OCI-LY7 (cell line): ENCODE measurements at regions not wholly inside any gene's neighbourhood (a gene's known extent, or its start where the extent isn't known, plus 50 kb on each side); places are given as distances from the start of the nearest gene placed in this dataset.

Experiments
- BruUV-seq: library from RNA; stranded (reverse); fragments of 400-500 nt; replicated peaks from 2 replicates; lab custom pipeline; 2021; lab: Mats Ljungman, UMichigan
- CTCF ChIA-PET: fragments of 300-600 bp; sonication (Branson Sonifier 250); formaldehyde crosslinking; loops from one replicate; lab custom pipeline; 2022; ENCODE audit warnings: antibody characterized with exemption; ENCODE audit not compliant: unreplicated experiment; lab: Charles Lee
- POLR2A ChIA-PET: fragments of 300-600 bp; sonication (Branson Sonifier 250); formaldehyde crosslinking; loops from one replicate; lab custom pipeline; 2022; ENCODE audit warnings: antibody characterized with exemption; lab: Charles Lee
- DNase-seq: peaks from one replicate; pipeline ENCODE4 v3.0.0-alpha.2; 2015; ENCODE audit warnings: low spot score
- H2AFZ ChIP-seq: fragments of 200-600 bp; sonication (generic), shearing (Covaris generic); 2 replicates; pipeline ENCODE4 v1.6.1; 2014; ENCODE audit warnings: mild to moderate bottlenecking, antibody characterized with exemption, low read length, moderate library complexity
- H3K27ac ChIP-seq: fragments of 200-600 bp; sonication (generic); 2 replicates; pipeline ENCODE4 v1.5.1; 2014; ENCODE audit warnings: mixed run types, low read depth, mild to moderate bottlenecking, moderate library complexity, low read length, inconsistent platforms; ENCODE audit not compliant: poor library complexity, severe bottlenecking
- H3K36me3 ChIP-seq: fragments of 200-600 bp; sonication (generic); 2 replicates; pipeline ENCODE4 v1.6.1; 2014; ENCODE audit warnings: mild to moderate bottlenecking, antibody characterized with exemption, low read length, moderate library complexity, mixed read lengths; ENCODE audit not compliant: insufficient read depth
- H3K4me1 ChIP-seq: fragments of 200-600 bp; sonication (generic); 2 replicates; pipeline ENCODE4 v1.5.1; 2014; ENCODE audit warnings: mild to moderate bottlenecking, low read length; ENCODE audit not compliant: insufficient read depth, poor library complexity, severe bottlenecking
- H3K4me2 ChIP-seq: fragments of 200-600 bp; sonication (generic); 2 replicates; pipeline ENCODE4 v1.6.1; 2014; ENCODE audit warnings: mild to moderate bottlenecking, low read length
- H3K4me3 ChIP-seq: fragments of 200-600 bp; sonication (generic); 2 replicates; pipeline ENCODE4 v1.5.1; 2014; ENCODE audit warnings: mild to moderate bottlenecking, low read depth, low read length; ENCODE audit not compliant: poor library complexity, severe bottlenecking
- H3K79me2 ChIP-seq: fragments of 200-600 bp; sonication (generic); 2 replicates; pipeline ENCODE4 v1.6.1; 2016; ENCODE audit warnings: low read depth, mild to moderate bottlenecking, low read length, moderate library complexity, mixed read lengths; ENCODE audit not compliant: insufficient read depth
- H3K9me2 ChIP-seq: fragments of 200-600 bp; sonication (generic); 2 replicates; pipeline ENCODE4 v1.6.1; 2016; ENCODE audit warnings: mild to moderate bottlenecking, low read length, mixed read lengths; ENCODE audit not compliant: insufficient read depth
- H3K9me3 ChIP-seq: fragments of 200-600 bp; sonication (generic); 2 replicates; pipeline ENCODE4 v1.6.1; 2014; ENCODE audit warnings: mild to moderate bottlenecking, mixed run types, low read length, mixed read lengths
- H4K20me1 ChIP-seq: fragments of 200-600 bp; sonication (generic); 2 replicates; pipeline ENCODE4 v1.6.1; 2014; ENCODE audit warnings: mild to moderate bottlenecking, antibody characterized with exemption, low read length, moderate library complexity, mixed read lengths; ENCODE audit not compliant: insufficient read depth
- EZH2phosphoT487 ChIP-seq: fragments of 200-600 bp; sonication (generic); IDR thresholded peaks from 2 replicates; pipeline ENCODE4 v1.6.1; 2018; ENCODE audit warnings: low read depth, borderline replicate concordance, mild to moderate bottlenecking, mixed run types, antibody characterized with exemption, low read length, moderate library complexity, mixed read lengths
- intact Hi-C: fragments of 100-400 bp; cut with micrococcal nuclease; formaldehyde crosslinking; loops from one replicate; pipeline ENCODE4 v1.10.0; 2022; ENCODE audit not compliant: unreplicated experiment
- TF ChIP-seq, protein P1 (sequence below): fragments of 200-600 bp; sonication (generic); conservative IDR thresholded peaks from 2 replicates; pipeline ENCODE4 v1.5.1; 2014; ENCODE audit warnings: mild to moderate bottlenecking, antibody characterized with exemption, low read length, moderate library complexity, mixed read lengths

DNA sequence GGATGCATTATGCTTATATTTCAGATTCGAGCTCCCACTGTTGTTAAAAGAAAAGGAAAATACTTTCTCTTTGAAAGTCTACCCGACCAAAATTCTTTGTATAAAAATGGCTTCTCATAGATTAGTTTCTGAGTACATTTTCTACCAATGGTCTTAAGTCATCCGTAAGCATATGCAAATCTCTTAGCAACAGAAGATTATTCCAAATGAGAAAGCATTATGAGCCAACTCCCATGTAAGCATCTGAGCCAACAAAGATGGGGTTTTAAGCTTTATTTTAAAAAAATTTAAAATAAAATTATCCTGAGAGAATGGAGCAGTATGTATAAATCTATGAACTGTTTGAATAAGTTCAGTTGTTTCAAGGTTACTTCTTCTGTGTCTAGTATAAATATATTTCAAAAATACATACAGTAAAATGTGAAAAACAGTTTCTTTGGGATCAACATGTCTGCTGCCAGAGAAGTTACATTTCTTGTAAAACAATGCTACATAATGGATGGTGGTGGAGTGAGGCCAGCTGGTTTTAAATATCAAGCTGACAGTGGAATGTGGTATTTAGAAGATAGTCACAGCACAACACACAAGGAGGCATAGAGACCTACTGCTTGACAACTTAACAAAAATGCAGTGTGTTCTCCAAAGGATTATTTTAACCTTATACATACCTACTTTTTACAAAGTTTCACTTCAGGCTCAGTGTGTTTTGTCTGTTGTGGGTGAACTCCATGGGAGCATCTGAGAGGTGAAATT lies 199.5 kb upstream of the DIPK2B start:
- CTCF ChIA-PET = no interaction called here

DNA sequence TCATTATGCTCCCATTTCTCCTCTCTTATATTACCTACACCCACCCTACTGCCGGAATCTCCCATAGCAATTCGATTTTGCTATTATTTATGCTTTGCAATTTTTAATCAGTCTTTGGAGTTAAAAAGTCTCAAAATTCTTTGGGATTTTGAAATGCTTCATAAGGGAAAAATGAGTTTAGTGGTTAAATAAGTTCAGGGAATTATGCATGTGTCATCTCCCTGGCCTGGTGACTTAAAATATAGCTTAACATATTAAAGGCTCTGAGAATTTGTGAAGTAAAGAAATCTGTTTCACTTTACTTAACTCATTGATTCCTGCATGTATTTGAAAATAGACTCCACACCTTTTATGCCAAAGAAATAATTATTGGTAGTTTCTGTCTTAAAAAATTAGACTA lies 185.1 kb upstream of the DIPK2B start:
- Histone ChIP-seq H3K79me2 (no peaks in the 10 kb centered on the region), H4K20me1 (no peaks in the 10 kb centered on the region), H3K9me2 (no peaks in the 10 kb centered on the region), H3K4me3 (no peak overlapping the region), H3K27ac (no peak overlapping the region), H2AFZ (no peak overlapping the region), H3K9me3 (no peaks in the 10 kb centered on the region), H3K4me1 (no peaks in the 10 kb centered on the region), H3K36me3 (no peaks in the 10 kb centered on the region), H3K4me2 (no peak overlapping the region)
- no TSS peak for BruUV-seq
- intact Hi-C loops = no loop called here
- CTCF ChIA-PET = no interaction called here
- POLR2A ChIA-PET = interaction anchor here (1.1 kb wide), 1 partner anchor 19 kb away, joined by 3 read pairs; no protein-coding TSS in a partner anchor
- TF ChIP-seq, protein P1, sequence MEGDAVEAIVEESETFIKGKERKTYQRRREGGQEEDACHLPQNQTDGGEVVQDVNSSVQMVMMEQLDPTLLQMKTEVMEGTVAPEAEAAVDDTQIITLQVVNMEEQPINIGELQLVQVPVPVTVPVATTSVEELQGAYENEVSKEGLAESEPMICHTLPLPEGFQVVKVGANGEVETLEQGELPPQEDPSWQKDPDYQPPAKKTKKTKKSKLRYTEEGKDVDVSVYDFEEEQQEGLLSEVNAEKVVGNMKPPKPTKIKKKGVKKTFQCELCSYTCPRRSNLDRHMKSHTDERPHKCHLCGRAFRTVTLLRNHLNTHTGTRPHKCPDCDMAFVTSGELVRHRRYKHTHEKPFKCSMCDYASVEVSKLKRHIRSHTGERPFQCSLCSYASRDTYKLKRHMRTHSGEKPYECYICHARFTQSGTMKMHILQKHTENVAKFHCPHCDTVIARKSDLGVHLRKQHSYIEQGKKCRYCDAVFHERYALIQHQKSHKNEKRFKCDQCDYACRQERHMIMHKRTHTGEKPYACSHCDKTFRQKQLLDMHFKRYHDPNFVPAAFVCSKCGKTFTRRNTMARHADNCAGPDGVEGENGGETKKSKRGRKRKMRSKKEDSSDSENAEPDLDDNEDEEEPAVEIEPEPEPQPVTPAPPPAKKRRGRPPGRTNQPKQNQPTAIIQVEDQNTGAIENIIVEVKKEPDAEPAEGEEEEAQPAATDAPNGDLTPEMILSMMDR = no peak
- TF ChIP-seq EZH2phosphoT487 = no peak
- no peak for DNase-seq

More for the DNA sequence above, 199.5 kb upstream of the DIPK2B start:
- Histone ChIP-seq H3K27ac (no peak overlapping the region), H2AFZ (no peak overlapping the region), H3K9me2 (no peaks in the 10 kb centered on the region), H3K79me2 (no peaks in the 10 kb centered on the region), H3K4me3 (no peak overlapping the region), H3K4me2 (no peak overlapping the region), H3K36me3 (no peaks in the 10 kb centered on the region), H4K20me1 (no peaks in the 10 kb centered on the region), H3K9me3 (no peaks in the 10 kb centered on the region), H3K4me1 (no peaks in the 10 kb centered on the region)
- intact Hi-C loops = no loop called here
- POLR2A ChIA-PET = no interaction called here
- DNase-seq = no peak
- TF ChIP-seq, protein P1 = no peak
- TF ChIP-seq EZH2phosphoT487 = no peak
- no TSS peak for BruUV-seq

DNA sequence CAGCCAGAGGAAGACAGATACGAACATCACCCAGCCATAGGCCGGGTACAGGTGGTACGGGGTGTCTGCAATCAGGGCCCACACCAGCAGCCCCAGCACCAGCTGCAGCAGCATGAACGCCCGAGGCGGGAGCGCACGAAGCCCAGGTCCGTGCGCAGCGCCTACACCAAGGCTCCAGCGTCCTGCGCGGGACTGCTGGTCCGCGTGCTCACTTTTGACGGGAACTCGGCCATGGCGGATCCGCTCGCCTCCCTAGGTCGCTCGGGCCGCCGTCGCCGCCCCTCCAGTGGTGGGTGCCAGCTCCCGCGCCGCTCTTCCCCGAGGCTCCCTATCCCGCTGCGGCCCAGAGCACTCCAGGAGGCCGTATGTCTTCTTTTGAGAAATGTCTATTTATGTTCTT lies 181.2 kb upstream of the DIPK2B start:
- intact Hi-C loops = no loop called here
- no peak for TF ChIP-seq EZH2phosphoT487
- TF ChIP-seq, protein P1 = no peak
- Histone ChIP-seq H3K9me2 (no peaks in the 10 kb centered on the region), H2AFZ (no peak overlapping the region), H3K36me3 (no peaks in the 10 kb centered on the region), H3K4me3 (no peak overlapping the region), H3K4me1 (no peaks in the 10 kb centered on the region), H4K20me1 (no peaks in the 10 kb centered on the region), H3K9me3 (no peaks in the 10 kb centered on the region), H3K27ac (no peak overlapping the region), H3K4me2 (no peak overlapping the region), H3K79me2 (no peaks in the 10 kb centered on the region)
- ChIA-PET POLR2A (no interaction called here), CTCF (no interaction called here)
- BruUV-seq = no TSS peak
- no peak for DNase-seq
